ENCODE measurements at regions not wholly inside any gene's neighbourhood (a gene's known extent, or its start where the extent isn't known, plus 50 kb on each side); places are given as distances from the start of the nearest gene placed in this dataset.

DNA sequence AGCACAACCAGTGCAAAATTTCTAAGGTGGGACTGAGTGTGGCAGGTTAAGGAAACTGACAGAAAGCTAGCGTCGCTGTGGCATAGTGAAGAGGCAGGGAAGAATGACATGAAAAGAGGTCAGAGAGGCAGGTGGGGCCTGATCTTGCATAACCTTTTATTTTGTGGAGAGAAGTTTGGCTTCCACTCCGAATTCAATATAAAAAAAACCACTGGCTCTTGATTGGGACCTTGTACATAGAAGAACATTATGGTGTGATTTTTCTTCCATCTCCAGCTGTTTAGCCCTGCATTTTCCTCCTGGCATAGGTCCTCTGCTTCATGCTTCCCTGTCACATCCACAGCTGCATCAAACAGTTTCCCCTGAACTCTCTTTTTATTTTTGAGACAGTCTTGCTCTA lies 170.5 kb upstream of the MEOX2 start:
- no peak overlapping the region for H3K4me3 ChIP-seq (ENCODE audit: low read depth, low read length)
- DNase-seq (ENCODE audit: low read depth), result no peak
- TF ChIP-seq, protein P1, sequence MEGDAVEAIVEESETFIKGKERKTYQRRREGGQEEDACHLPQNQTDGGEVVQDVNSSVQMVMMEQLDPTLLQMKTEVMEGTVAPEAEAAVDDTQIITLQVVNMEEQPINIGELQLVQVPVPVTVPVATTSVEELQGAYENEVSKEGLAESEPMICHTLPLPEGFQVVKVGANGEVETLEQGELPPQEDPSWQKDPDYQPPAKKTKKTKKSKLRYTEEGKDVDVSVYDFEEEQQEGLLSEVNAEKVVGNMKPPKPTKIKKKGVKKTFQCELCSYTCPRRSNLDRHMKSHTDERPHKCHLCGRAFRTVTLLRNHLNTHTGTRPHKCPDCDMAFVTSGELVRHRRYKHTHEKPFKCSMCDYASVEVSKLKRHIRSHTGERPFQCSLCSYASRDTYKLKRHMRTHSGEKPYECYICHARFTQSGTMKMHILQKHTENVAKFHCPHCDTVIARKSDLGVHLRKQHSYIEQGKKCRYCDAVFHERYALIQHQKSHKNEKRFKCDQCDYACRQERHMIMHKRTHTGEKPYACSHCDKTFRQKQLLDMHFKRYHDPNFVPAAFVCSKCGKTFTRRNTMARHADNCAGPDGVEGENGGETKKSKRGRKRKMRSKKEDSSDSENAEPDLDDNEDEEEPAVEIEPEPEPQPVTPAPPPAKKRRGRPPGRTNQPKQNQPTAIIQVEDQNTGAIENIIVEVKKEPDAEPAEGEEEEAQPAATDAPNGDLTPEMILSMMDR (IDR thresholded peaks at IDR 0.05; ENCODE audit: insufficient read depth, low read depth, low read length), result no peak

DNA sequence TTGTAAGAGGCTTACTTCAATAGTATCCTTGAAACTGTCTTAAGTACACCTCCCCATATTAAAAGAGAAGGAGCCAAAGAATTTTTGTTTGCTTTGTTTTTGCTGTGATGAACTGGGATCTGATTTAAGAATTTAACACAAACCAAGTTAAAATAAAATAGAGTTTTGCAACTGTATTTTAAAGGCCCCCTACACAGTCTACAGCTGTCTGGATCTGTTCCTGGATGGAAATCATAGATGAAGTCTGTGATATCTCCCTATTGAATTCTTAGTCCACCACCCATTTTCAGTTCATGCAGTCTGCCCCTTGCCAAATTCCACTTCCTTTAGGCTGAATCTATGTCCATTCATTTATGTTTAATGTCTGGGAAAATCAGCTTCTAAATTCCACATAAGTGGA lies 169.8 kb upstream of the MEOX2 start:
- no peak overlapping the region for H3K4me3 ChIP-seq (ENCODE audit: low read depth, low read length)
- TF ChIP-seq, protein P1 (IDR thresholded peaks at IDR 0.05; ENCODE audit: insufficient read depth, low read depth, low read length), result no peak
- no peak for DNase-seq (ENCODE audit: low read depth)

DNA sequence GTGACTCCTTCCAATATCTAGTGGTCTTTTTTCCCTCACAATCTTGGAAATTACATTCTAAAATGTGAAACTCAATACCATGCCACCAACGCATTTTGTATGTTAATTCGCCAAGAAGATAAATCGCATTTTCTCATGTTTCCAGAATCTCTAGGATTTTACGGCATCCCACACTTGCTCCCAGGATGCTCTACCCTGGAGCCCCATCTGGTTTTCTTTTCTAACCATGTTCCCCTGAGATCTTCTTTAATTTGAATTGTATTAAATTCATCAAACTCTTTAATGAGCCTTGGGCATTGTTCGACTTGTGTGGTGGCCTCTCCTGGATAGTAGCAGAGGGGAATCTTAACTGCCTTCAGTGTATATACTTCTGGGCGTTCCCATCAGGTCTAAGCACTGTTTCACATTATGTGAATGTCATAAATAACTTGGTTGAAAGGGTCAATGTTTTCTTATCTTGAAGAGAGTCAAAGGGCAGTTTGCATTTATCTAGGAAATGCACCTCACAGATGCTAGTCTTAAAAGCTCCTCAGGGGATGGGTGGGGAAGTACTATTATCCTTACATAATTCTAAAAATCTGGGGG lies 169.1 kb upstream of the MEOX2 start:
- DNase-seq (ENCODE audit: low read depth), result no peak
- TF ChIP-seq, protein P1 (IDR thresholded peaks at IDR 0.05; ENCODE audit: insufficient read depth, low read depth, low read length), result no peak
- no peak overlapping the region for H3K4me3 ChIP-seq (ENCODE audit: low read depth, low read length)

DNA sequence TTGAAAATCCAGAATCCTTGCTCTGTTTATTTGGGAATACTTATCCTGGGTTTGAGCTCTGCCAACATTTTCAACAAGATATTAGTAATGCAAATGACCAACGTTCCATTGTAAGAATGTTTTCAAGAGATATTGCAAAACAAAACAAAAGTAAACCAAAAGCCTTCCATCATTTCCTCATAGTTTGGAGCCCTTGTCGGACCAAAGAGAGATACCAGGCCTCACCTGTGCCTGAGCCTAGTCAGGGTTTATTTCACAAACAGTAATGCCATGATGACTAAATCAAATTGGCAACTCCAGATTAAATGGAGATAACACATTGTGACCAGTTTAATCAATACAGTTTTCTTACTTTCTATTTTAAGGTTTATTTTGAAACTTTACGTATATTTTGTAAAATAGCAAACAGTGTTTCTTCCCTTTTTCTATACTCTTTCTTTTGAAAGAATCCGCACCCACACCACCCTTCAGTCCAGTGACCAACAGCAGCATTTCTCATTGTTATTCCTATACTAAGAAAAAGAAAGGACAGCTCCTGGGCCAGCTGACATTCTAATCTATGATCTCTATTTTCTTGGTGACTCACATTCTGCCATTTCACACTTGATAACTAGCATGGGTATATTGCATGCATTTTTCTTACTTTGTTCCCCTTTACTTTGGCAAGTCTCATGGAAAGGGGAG lies 168.5 kb upstream of the MEOX2 start:
- no peak for DNase-seq (ENCODE audit: low read depth)
- TF ChIP-seq, protein P1 (IDR thresholded peaks at IDR 0.05; ENCODE audit: insufficient read depth, low read depth, low read length), result no peak
- H3K4me3 ChIP-seq (ENCODE audit: low read depth, low read length), result no peak overlapping the region

DNA sequence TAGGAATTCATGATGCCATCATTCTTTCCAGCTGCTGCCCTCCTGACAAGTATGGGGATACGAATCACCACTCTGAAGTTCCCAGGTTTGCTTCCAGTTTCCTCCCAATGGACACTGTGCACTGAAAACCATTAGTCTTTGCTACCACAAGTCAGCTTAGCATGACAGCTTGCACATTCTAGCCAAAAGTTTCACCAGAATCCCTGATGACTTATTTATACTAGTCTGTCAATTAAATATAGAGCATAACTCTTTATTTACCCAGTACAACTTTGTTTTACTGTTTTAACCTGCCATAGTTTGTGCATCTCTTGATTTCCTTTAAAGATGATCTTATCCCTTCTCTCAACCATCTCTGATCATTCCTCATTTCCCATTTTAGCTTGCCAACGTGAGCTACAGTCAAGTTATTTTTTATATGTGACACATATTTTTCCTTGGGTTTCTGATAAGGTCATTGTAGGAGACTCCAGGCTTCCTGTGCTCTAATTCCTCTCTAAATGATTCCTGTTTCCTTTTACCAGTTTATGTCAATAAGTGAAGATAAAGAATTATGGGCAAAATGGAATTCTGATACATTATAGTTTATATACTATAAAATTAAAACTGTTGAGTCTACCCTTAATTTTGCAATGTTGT lies 167.5 kb upstream of the MEOX2 start:
- H3K4me3 ChIP-seq (ENCODE audit: low read depth, low read length), result no peak overlapping the region
- no peak for DNase-seq (ENCODE audit: low read depth)
- TF ChIP-seq, protein P1 (IDR thresholded peaks at IDR 0.05; ENCODE audit: insufficient read depth, low read depth, low read length), result no peak

DNA sequence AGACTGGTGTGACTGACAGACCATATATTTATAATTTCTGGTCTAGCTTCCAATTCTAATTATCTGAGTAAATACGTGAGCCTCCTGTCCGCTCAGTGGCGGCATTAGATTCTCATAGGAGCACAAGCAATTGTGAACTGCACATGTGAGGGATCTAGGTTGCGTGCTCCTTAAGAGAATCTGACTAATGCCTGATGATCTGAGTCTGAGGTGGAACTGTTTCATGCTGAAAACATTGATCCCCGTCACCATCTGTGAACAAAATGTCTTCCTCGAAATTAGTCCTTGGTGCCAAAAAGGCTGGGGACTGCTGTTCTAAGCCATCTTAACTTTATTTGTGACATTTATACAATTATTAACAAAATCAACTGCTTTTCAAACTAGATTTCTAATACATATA lies 164.7 kb upstream of the MEOX2 start:
- TF ChIP-seq, protein P1 (IDR thresholded peaks at IDR 0.05; ENCODE audit: insufficient read depth, low read depth, low read length), result no peak
- no peak for DNase-seq (ENCODE audit: low read depth)

More for the DNA sequence above, 164.7 kb upstream of the MEOX2 start:
- H3K4me3 ChIP-seq (ENCODE audit: low read depth, low read length), result no peak overlapping the region

All from fibroblast of villous mesenchyme (primary cell).